CD4-positive, alpha-beta memory T cell (primary cell): ENCODE measurements at regions not wholly inside any gene's neighbourhood (a gene's known extent, or its start where the extent isn't known, plus 50 kb on each side); places are given as distances from the start of the nearest gene placed in this dataset.
A peak's percentile ranks its signal among the peaks of the same experiment; 100 is the strongest.

Source experiments
- CTCF ChIA-PET: fragments of 350-600 bp; sonication (Branson Sonifier 250); formaldehyde crosslinking; loops from one replicate; lab custom pipeline; 2021; ENCODE audit warnings: inconsistent platforms; ENCODE audit not compliant: partially characterized antibody; lab: Charles Lee
- POLR2A ChIA-PET: fragments of 350-600 bp; sonication (Branson Sonifier 250); formaldehyde crosslinking; loops from one replicate; lab custom pipeline; 2021; ENCODE audit not compliant: partially characterized antibody; lab: Charles Lee
- DNase-seq, 5 donors: peaks; one replicate each; pipeline versions ENCODE4 v3.0.0 to v3.0.0-alpha.2; 2020 to 2022; ENCODE audit warnings: mixed read lengths in 1 of 5
- H3K27ac ChIP-seq: one replicate; pipeline ENCODE4 v1.7.0; 2013; ENCODE audit warnings: low read depth, low read length
- H3K27me3 ChIP-seq: 2 replicates; pipeline ENCODE4 v1.7.0; 2013; ENCODE audit warnings: mild to moderate bottlenecking, low read length, moderate library complexity; ENCODE audit not compliant: insufficient read depth
- H3K36me3 ChIP-seq: 2 replicates; pipeline ENCODE4 v1.7.0; 2013; ENCODE audit warnings: mild to moderate bottlenecking, low read length, moderate library complexity; ENCODE audit not compliant: insufficient read depth
- H3K4me1 ChIP-seq: 2 replicates; pipeline ENCODE4 v1.7.0; 2013; ENCODE audit warnings: mild to moderate bottlenecking, low read length, moderate library complexity; ENCODE audit not compliant: insufficient read depth
- H3K4me3 ChIP-seq, 2 donors: one replicate each; pipeline ENCODE4 v1.7.0; 2013; ENCODE audit warnings: low read length in 2 of 2, mild to moderate bottlenecking in 1 of 2
- H3K9me3 ChIP-seq, 2 donors: one replicate each; pipeline ENCODE4 v1.7.0; 2013; ENCODE audit warnings: low read length in 2 of 2, control low read depth in 1 of 2; ENCODE audit not compliant: control insufficient read depth in 1 of 2
- H3K27ac Mint-ChIP-seq, 7 donors: one replicate each; pipeline ENCODE4 v1.8.0; 2020 to 2021; ENCODE audit warnings: mixed read lengths in 7 of 7, mild to moderate bottlenecking in 6 of 7, inconsistent platforms in 3 of 7, moderate library complexity in 3 of 7
- H3K27me3 Mint-ChIP-seq, 2 donors: one replicate each; pipeline ENCODE4 v1.8.0; 2020 to 2021; ENCODE audit warnings: mixed read lengths in 2 of 2
- H3K36me3 Mint-ChIP-seq, 2 donors: one replicate each; pipeline ENCODE4 v1.8.0; 2020 to 2021; ENCODE audit warnings: mixed read lengths in 2 of 2, inconsistent platforms in 1 of 2, mild to moderate bottlenecking in 1 of 2
- H3K4me1 Mint-ChIP-seq, 4 donors: one replicate each; pipeline ENCODE4 v1.8.0; 2020 to 2021; ENCODE audit warnings: mixed read lengths in 4 of 4, mild to moderate bottlenecking in 1 of 4
- H3K4me3 Mint-ChIP-seq, 8 donors: one replicate each; pipeline ENCODE4 v1.8.0; 2020 to 2021; ENCODE audit warnings: mixed read lengths in 8 of 8, mild to moderate bottlenecking in 7 of 8, moderate library complexity in 6 of 8, inconsistent platforms in 3 of 8
- H3K9me3 Mint-ChIP-seq, 8 donors: one replicate each; pipeline ENCODE4 v1.8.0; 2020 to 2021; ENCODE audit warnings: mixed read lengths in 8 of 8, mild to moderate bottlenecking in 5 of 8, inconsistent platforms in 3 of 8, moderate library complexity in 1 of 8
- intact Hi-C: fragments of 100-400 bp; cut with micrococcal nuclease; formaldehyde crosslinking; loops from one replicate; pipeline ENCODE4 v1.15.1; 2023

DNA sequence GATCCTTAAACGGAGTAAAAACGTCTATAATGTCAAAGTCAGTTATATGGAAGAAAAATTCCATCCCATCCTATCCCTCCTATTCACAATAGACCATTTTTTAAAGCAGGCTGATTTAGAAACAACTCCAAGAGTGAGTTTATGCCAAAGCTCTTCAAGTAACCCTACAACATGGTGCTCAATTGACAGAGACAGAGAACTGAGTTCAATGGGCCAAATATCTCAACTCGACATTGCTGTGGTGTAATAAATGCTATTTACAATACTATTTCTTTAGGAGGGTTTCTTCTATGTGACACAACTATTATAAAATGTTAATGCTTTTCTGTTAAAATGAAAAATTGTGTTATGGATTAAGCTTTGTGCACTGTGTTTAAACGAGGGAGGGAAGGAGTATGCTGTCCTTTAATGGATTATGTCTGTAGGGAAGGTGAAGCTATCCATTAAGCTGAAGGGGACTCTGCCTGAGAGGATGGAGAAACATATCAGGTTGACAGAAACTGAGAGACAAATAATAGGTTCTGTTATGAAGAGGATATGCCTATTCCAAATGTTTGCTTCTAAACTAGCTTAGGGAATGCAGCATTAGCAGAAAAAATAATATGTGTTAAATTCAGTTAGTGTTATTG lies 362.5 kb upstream of the CHRM3 start:
- Histone ChIP-seq H3K27me3 (no peaks in the 10 kb centered on the region), H3K27ac (no peak overlapping the region), H3K4me1 (no peaks in the 10 kb centered on the region), H3K36me3 (no peaks in the 10 kb centered on the region), H3K4me3 (no peak overlapping the region), H3K9me3 (no peaks in the 10 kb centered on the region)
- no peak for DNase-seq
- Mint-ChIP-seq H3K9me3 (peaks cover 0 to 7% (median 1%) of the 10 kb centered on the region in 8 donors), H3K36me3 (no peaks in the 10 kb centered on the region), H3K27me3 (no peaks in the 10 kb centered on the region), H3K4me3 (peak overlapping the region in 1 of 8 donors; percentile 45), H3K27ac (peak overlapping the region in 1 of 7 donors; percentile 53), H3K4me1 (no peaks in the 10 kb centered on the region)
- ChIA-PET POLR2A (no interaction called here), CTCF (no interaction called here)
- intact Hi-C loops: no loop called here

DNA sequence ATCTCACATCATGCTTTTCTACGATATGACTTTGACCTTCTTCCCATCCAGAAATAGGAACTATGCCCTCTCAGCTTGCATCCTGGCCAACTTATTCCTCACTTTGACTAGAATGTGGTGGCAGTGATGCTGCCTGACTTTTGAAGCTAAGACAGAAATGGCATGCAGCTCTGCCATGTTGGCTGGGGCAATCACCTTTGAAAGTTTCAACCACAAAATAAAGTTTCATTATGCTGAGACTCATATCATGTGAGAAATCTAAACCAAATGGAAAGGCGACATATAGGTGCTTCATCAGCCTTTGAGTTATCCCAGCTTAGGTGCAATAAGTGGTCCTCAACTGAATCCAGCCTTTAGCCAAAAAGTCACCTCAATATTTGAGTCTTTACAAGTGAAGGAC lies 370.0 kb upstream of the CHRM3 start:
- Mint-ChIP-seq H3K4me3 (no peak overlapping the region), H3K27me3 (no peaks in the 10 kb centered on the region), H3K9me3 (peaks cover 0 to 10% (median 1%) of the 10 kb centered on the region in 8 donors), H3K27ac (no peak overlapping the region), H3K4me1 (no peaks in the 10 kb centered on the region), H3K36me3 (no peaks in the 10 kb centered on the region)
- H3K27ac ChIP-seq: no peak overlapping the region
- intact Hi-C loops: no loop called here
- ChIA-PET CTCF (no interaction called here), POLR2A (no interaction called here)
- no peaks in the 10 kb centered on the region for H3K36me3 ChIP-seq
- no peaks in the 10 kb centered on the region for H3K4me1 ChIP-seq
- H3K9me3 ChIP-seq: no peaks in the 10 kb centered on the region
- H3K4me3 ChIP-seq: no peak overlapping the region
- no peaks in the 10 kb centered on the region for H3K27me3 ChIP-seq
- no peak for DNase-seq

DNA sequence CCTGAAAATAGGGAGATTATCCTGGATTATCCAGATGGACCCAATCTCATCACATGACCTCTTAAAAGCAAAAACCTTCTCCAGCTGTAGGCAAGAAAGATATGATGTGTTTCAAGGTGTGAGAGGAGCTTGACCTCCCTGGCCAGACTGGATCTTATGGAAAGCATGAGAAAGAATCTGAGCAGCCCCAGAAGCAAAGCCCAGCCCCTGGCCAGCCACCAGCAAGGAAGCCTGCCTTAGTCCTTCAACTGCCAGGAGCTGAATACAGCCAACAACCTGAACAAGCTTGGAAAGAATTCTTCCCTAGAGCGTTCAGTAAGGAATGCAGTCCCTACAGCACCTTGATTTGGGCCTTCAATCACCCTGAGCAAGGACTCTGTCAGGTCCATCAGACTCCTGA lies 375.0 kb upstream of the CHRM3 start:
- Mint-ChIP-seq H3K9me3 (peaks cover 0 to 6% (median 0%) of the 10 kb centered on the region in 8 donors), H3K27ac (no peak overlapping the region), H3K36me3 (no peaks in the 10 kb centered on the region), H3K27me3 (no peaks in the 10 kb centered on the region), H3K4me3 (no peak overlapping the region), H3K4me1 (no peaks in the 10 kb centered on the region)
- no peaks in the 10 kb centered on the region for H3K9me3 ChIP-seq
- no peaks in the 10 kb centered on the region for H3K27me3 ChIP-seq
- H3K4me1 ChIP-seq: no peaks in the 10 kb centered on the region
- H3K4me3 ChIP-seq: no peak overlapping the region
- DNase-seq: no peak
- H3K36me3 ChIP-seq: no peaks in the 10 kb centered on the region
- no peak overlapping the region for H3K27ac ChIP-seq
- CTCF ChIA-PET: no interaction called here
- intact Hi-C loops: no loop called here
- POLR2A ChIA-PET: no interaction called here

DNA sequence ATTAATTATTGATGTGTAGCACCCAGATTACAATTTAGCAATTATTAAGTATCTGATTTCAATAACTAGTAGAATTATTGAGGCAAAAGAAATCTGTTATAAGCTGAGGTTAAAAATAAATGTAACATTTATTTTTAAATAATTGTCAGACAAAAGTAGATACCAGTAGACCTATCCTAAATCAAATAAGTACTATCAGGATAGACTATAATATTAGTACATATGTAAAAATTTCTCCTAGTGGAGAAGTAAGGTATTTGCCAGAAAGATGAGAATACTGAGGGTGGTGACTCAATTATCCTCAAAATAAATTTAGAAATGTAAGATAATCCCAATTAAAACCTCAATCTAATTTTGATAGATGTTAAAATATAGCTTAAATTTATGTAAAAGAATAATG lies 377.8 kb upstream of the CHRM3 start:
- no peak for DNase-seq
- Histone ChIP-seq H3K27ac (no peak overlapping the region), H3K4me1 (no peaks in the 10 kb centered on the region), H3K4me3 (no peak overlapping the region), H3K36me3 (no peaks in the 10 kb centered on the region), H3K9me3 (no peaks in the 10 kb centered on the region), H3K27me3 (no peaks in the 10 kb centered on the region)
- Mint-ChIP-seq H3K4me3 (no peak overlapping the region), H3K9me3 (peaks cover 0 to 4% (median 1%) of the 10 kb centered on the region in 8 donors), H3K27ac (no peak overlapping the region), H3K36me3 (no peaks in the 10 kb centered on the region), H3K27me3 (no peaks in the 10 kb centered on the region), H3K4me1 (no peaks in the 10 kb centered on the region)
- POLR2A ChIA-PET: no interaction called here
- intact Hi-C loops: no loop called here
- CTCF ChIA-PET: no interaction called here

DNA sequence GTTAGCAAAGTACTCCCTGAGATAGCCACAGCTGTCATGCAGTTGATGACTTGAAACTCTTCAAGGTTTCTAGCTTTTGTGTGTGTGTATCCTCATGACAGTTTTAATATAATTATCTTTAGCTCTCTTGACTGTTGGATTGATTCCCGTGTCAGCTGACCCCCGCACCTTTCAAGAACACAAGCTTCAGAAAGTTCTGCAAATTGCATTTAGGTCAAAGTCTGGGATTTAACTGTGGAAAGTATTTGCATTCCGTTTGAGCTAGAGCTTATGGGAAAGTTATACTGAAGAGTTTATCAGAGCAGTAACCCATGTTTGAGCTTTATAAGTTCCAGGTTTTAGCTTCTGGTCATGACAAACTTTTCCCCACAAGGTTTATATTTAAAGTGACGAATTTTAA lies 380.1 kb upstream of the CHRM3 start:
- Histone ChIP-seq H3K36me3 (no peaks in the 10 kb centered on the region), H3K4me1 (no peaks in the 10 kb centered on the region), H3K27ac (no peak overlapping the region), H3K27me3 (no peaks in the 10 kb centered on the region), H3K9me3 (no peaks in the 10 kb centered on the region), H3K4me3 (no peak overlapping the region)
- DNase-seq: no peak
- Mint-ChIP-seq H3K27me3 (no peaks in the 10 kb centered on the region), H3K36me3 (no peaks in the 10 kb centered on the region), H3K4me1 (no peaks in the 10 kb centered on the region), H3K9me3 (peaks cover 0 to 3% (median 0%) of the 10 kb centered on the region in 8 donors), H3K27ac (no peak overlapping the region), H3K4me3 (no peak overlapping the region)
- CTCF ChIA-PET: no interaction called here
- POLR2A ChIA-PET: no interaction called here
- intact Hi-C loops: no loop called here

DNA sequence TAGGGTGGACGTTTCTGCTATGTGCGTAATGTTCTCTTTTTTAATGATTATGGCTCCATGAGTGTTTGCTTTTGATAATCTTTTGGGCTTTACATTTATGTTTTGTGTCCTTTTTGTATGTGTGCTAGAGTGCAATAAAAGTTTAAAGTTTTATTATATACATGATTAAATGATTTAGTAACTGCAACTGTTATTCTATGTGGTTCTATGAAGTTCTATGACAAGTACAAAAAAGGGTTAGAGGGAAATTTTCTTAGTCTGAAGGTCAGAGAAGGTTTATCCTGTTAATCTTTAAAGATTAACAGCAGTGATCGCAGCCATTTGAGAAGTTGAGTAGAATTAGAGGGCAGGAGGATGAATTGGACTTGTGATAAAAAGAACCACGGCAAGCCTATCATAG lies 386.4 kb upstream of the CHRM3 start:
- DNase-seq: no peak
- no peaks in the 10 kb centered on the region for H3K4me1 Mint-ChIP-seq
- no peak overlapping the region for H3K4me3 Mint-ChIP-seq
- H3K9me3 Mint-ChIP-seq: peaks cover 0 to 9% (median 0%) of the 10 kb centered on the region in 8 donors
- no peaks in the 10 kb centered on the region for H3K36me3 Mint-ChIP-seq
- H3K27ac Mint-ChIP-seq: no peak overlapping the region
- ChIA-PET POLR2A (no interaction called here), CTCF (no interaction called here)
- Histone ChIP-seq H3K4me1 (no peaks in the 10 kb centered on the region), H3K36me3 (no peaks in the 10 kb centered on the region), H3K27ac (no peak overlapping the region), H3K9me3 (no peaks in the 10 kb centered on the region), H3K27me3 (no peaks in the 10 kb centered on the region), H3K4me3 (no peak overlapping the region)
- H3K27me3 Mint-ChIP-seq: no peaks in the 10 kb centered on the region
- intact Hi-C loops: no loop called here

DNA sequence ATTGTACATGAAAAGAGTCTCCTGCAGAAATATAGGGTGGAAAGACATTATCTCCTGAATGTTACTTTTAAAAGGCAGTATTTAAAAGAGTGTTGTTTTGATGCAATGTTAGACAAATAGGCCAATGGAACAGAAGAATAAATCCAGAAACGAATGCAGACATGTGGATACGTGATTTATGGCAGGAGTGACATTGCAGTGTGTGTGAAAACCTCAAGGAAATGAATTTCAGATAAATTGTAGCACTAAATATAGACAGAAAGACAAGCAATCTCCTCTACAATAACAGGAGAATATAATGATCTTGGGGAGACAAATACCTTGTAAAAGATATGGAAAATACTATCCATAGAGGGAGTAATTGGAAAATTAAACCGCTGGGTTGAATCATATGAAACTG lies 387.8 kb upstream of the CHRM3 start:
- no peak for DNase-seq
- no peak overlapping the region for H3K27ac ChIP-seq
- no peak overlapping the region for H3K27ac Mint-ChIP-seq
- H3K4me3 Mint-ChIP-seq: no peak overlapping the region
- no peak overlapping the region for H3K4me3 ChIP-seq
- H3K36me3 Mint-ChIP-seq: no peaks in the 10 kb centered on the region
- ChIA-PET POLR2A (no interaction called here), CTCF (no interaction called here)
- intact Hi-C loops: no loop called here
- no peaks in the 10 kb centered on the region for H3K9me3 ChIP-seq
- no peaks in the 10 kb centered on the region for H3K27me3 ChIP-seq
- no peaks in the 10 kb centered on the region for H3K4me1 Mint-ChIP-seq
- peaks cover 0 to 7% (median under 1%) of the 10 kb centered on the region in 8 donors for H3K9me3 Mint-ChIP-seq
- no peaks in the 10 kb centered on the region for H3K4me1 ChIP-seq
- H3K27me3 Mint-ChIP-seq: no peaks in the 10 kb centered on the region
- no peaks in the 10 kb centered on the region for H3K36me3 ChIP-seq
